Renal cortical epithelial cell (primary cell): ENCODE measurements at regions not wholly inside any gene's neighbourhood (a gene's known extent, or its start where the extent isn't known, plus 50 kb on each side); places are given as distances from the start of the nearest gene placed in this dataset.
"Not testable (repeated sequence)": the region's sequence is repeated elsewhere in the genome, so short reads cannot be mapped to it uniquely, and the experiment has no call there.

Source experiments
- DNase-seq: peaks from one replicate; pipeline ENCODE4 v3.0.0-alpha.2; 2011; ENCODE audit warnings: low read depth

DNA sequence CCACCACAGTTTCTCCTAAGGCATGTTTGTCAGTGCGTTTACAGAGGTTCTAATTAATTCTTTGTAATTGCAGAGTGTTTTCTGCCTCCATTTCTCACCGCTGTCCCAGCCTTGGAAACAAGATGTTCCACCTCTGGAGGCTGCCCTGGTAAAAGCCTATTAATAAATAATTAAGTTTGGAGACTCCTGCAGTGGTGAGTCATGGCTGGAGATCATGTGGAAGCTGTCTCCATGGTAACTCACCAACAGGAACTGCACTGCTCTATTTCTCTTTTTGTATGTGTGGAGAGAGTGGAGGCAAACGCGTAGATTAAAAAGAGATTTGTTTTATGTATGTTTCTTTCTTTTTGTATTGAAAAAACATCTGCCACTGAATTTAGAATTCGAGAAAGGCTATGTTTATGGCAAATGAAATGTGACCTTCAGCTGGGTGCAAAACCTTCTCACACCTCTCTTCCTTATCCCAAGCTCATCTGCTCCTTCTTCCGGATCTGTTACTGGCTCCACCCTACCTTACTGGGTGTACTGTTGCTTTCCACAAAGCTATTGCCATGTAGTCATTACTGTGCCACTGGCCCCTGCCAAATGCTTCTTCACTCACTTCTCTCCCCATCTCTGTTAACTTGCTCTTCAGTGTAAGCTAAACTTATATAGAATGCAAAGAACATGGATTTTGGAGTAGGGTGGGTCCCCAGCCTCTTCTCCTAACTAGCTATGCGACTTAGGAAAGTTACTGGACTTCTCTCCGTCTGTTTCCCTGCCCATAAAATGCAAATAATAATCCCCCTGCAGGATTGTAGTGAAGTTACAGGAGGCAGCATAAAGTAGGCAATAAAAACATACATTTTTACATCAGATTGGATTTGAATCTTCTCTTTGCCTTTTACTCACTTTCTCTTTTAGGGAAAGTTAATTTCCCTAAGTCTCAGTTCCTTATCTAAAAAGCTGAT is 778.5 kb downstream of the NTRK3 start:
- DNase-seq = peak; percentile 96

DNA sequence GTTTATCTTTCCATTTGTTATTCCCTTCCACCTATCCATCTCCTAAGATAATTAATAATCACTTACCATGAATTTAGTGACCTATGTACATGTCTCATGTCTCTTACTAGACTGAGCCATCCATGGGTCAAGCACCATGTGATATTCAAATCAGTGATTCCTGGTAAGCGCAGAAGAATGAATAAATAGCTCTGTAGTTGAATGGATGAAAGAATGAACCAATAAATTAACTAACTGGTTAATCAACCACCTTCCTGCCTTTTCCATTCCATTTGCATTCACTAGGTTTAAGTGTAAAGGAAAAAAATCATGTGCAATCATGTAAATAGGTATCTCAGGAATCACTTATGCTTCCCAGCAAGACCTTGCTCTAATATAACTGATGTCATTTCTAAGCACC is 779.5 kb downstream of the NTRK3 start:
- peak; percentile 78 for DNase-seq

DNA sequence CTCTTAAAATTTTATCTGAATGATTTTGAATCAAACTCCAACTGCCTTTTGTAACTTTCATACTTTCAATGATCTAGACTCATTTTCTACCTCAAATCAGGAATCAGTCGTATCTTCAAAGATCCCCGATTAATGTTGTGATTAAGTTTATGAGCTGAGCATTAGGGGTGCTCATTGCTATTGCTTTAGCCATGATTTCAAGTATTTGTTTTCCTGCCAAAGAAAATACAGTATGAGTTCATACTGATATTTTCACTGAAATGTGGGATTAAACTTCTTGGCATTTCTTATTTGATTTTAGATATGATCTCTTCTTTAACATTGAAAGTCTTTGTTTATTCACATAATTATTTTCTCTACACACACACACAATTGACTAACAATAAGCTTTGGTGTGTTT is 785.6 kb downstream of the NTRK3 start:
- DNase-seq = no peak

DNA sequence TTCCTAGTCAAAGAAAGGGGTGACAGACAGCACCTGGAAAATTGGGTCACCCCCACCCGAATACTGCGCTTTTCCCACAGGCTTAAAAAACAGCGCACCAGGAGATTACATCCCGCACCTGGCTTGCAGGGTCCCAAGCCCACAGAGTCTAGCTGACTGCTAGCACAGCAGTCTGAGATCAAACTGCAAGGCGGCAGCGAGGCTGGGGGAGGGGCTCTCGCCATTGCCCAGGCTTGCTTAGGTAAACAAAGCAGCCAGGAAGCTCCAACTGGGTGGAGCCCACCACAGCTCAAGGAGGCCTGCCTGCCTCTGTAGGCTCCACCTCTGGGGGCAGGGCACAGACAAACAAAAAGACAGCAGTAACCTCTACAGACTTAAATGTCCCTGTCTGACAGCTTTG is 792.6 kb downstream of the NTRK3 start:
- DNase-seq = not testable (repeated sequence)

DNA sequence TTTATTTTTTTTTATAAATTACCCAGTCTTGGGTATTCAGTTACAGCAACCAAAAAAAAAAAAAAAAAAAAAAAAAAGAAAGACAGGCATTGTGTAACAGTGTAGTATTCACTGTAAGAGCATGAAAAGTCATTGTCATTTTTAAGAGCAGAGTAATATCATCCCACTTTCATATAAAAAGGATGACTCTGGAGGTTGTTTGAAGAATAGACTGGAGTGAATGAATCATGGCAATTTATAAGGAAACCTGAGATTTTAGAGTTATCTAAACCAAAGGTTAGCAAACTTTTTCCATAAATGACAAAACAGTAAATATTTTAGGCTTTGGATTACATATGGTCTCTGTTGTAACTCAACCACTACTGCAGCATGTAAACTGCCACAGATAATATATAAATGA is 794.9 kb downstream of the NTRK3 start:
- DNase-seq = no peak

DNA sequence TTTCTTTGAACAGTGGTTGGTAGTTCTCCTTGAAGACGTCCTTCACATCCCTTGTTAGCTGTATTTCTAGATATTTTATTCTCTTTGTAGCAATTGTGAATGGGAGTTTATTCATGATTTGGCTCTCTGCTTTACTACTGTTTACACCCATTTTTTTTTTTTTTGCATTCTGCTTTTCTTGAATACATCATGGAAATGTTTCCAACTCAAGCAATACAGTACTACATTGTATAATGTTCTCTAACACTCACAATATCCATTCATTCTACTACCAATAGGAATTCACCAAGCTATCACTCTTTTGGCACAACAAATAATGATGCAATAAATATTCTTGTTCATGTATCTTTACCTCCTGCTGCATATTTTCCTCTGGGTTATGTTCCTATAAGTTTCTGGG is 801.7 kb downstream of the NTRK3 start:
- DNase-seq = no peak

DNA sequence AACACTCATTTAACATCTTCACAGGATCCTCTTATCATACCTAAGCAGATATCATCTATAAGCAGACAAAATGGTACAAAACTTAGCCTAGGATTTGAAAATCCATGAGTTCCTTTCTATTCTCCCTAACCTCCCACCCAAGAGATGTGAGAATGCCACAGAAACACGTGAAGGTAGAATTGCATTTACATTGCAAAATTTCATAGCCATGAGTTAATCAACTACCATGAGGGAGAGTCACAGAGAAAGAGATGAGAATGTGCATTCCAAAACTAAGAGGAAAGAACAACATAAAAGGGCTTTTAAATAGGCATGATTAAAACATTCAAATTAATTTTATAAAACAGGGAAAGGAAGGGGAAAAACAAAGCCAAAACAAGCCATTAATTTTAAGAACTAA is 806.2 kb downstream of the NTRK3 start:
- DNase-seq = peak; percentile 15

DNA sequence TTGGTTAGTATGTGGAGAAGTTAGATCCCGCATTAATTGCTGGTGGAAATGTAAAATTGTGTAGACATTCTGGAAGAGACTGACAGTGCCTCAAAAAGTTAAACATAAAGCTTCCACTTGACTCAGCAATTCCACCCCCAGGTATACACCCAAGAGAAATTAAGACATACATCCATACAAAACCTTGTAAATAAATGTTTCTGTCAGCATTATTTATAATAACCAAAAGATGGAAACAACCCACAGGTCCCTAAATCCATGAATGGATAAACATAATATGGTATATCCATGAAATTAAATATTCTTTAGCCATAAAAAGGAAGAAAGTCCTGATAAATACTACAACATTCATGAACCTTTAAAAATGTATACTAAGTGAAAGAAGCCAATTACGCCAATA is 817.4 kb downstream of the NTRK3 start:
- DNase-seq = no peak

DNA sequence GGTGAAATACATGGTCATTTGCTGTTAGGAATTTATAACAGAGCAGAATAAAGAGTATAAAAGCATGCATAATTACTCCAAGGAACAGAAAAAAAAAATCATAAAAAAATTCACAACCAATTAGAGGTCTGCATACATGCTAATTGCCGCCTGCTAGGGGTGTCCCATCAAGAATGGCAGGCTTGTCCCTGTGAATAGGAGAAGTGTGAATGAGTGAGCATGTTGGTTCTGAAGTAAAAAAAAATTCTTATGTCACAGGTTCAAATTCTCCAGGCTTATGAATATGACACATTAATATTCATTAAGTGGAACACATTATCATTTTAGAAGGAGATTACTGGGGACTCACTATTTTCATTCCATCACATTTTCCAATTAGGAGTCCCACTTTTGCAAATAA is 822.7 kb downstream of the NTRK3 start:
- no peak for DNase-seq

DNA sequence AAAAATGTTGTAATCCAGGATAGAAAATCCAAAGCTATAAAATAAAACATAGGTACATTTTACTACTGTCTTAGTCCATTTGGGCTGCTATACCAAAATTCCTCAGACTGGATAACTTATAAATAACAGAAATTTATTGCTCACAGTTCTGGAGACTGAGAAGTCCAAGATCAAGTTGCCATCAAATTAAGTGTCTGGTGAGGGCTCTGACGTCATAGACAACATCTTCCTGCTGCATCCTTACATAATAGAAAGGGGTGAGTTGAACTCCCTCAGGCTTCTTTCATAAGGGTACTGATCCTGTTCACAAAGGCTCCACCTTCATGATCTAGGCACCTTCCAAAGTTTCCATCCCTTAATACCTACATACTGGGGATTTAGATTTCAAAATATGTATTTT is 826.8 kb downstream of the NTRK3 start:
- DNase-seq = no peak

DNA sequence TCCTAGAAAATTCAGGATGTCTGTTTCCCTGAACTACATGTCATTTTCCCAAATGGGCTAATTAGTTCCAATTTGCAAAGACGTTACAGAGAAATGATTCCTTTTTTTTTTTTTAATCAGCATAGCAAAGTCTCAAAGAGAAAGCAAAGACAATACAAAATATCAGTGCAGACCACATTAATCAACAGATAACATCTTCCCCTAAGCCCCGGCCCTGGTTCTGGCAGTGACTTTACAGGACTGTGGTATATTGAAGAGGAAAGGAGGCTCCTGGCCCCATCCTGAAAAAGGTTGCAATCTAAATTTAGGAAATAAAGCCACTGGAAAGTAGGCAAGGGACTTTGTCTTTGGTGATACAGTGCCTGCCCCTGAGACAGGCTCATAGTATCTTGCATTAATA is 836.5 kb downstream of the NTRK3 start:
- no peak for DNase-seq

DNA sequence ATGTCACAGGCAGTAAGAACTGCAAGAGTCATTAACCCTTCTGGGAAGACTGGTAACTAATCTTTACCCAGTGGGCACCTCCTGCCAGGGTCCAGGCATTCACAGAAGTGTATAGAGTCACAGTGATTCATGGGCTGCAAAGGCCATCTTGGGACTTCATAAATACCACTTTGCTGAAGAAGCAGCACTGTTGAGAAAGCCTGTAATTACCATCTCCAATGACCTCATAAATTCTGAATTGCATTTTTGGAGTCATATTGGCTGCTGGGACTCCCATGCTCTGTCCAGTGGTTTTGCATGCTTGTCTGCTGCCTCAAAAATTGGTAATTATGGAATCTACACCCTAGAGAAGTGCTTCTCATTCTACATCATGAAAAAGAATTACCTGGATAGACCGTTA is 837.2 kb downstream of the NTRK3 start:
- DNase-seq = no peak

DNA sequence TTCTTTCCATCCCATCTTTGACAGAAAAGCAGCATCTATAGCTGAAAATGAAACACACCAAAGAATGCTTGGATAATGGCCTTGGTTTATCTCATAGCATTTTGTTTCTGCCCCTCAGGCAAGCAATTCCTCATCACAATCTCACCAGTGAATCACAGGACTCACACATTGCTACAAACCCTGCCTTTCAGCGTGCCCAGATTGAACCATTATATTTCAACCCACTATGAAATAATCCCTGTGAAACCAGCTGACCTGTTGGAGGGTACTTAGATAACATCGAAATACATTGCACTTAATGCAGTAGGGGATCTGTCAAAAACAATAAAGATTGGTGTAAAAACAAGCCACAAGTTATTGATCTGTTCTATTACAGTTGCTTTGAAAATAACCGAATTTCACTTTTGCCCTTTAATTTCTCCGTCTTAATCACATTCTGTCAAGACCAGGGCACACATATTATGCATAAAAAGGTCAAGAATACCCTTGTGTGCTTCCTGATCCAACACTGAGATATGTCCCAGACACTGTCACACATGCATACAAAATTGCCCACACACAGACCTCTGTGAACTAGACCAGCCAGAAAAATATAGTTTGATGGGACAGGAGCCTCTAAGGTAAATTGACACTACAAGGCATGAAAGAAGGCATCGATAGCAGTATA is 839.8 kb downstream of the NTRK3 start:
- DNase-seq = no peak

DNA sequence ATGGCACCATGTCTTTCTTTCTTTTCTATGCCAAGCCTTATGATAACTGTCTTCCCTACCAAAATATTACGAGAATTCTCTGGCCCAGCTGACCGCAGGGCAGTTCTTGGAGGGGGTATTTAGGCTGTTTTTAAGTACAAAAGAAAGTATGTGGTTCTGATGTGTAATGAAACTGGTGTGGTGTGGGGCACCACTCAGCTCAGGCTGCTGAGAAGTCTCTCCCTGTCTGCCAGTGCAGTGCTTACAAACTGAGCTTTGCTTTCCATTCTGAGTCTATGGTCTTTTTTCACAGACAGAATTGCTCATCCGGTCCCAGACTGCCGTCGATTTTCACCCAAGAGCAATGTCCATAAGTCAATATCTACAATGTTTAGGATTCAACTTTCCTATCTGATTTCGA is 847.6 kb downstream of the NTRK3 start:
- no peak for DNase-seq

DNA sequence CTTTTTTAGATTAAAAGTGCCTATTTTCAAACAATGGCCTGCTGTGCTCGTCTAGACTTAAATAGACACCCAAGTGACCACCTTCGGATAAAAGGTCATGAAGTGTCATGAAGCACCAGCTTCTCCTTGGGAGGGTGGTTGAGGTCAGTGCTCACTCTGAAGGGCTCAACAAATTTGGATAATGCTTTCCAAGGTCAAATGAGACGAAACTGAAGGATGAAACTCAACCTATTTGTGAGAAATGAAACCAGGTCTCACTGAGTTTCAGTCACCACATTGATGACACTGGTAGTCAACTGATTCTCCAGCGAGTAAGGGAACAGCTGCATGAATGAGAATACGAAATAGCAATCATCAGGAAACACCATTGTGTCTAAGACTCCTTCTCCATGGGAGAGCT is 852.6 kb downstream of the NTRK3 start:
- no peak for DNase-seq

DNA sequence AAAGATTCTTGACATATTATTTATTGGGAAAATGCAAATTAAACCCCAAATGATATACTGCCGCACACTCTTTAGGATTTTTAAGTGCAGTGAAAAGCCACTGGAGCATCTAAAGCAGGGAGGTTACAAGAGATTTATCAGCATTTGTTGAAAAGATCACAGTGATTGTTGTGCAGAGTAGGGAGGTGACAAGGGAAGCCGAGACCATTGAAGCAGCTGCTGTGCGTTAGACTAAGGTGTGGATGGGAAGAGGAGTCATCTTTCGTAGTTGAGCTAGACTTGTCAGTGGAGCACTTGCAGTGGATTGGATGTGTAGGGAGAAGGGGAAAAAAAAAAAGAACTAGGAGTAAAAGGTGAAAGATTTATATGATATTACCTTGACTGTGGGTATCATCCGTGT is 854.6 kb downstream of the NTRK3 start:
- no peak for DNase-seq

DNA sequence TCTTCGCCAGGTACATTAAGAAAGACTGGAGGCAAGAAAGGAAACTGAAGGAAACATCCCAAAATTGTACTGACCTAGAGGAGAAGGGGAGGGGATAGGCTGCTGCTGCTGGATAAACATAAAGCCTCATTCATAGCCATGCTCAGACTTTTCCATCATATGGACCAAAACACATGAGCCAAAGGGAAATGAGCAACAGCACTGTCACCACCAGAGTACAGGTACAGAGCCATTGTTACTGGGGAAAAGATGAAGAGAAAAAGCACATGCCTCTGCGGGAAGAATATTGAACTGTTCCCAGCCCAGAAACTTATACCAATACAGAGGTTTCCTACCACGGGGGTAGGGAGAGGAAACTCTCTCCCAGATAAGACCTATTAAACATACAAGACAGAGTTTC is 861.9 kb downstream of the NTRK3 start:
- DNase-seq = no peak

DNA sequence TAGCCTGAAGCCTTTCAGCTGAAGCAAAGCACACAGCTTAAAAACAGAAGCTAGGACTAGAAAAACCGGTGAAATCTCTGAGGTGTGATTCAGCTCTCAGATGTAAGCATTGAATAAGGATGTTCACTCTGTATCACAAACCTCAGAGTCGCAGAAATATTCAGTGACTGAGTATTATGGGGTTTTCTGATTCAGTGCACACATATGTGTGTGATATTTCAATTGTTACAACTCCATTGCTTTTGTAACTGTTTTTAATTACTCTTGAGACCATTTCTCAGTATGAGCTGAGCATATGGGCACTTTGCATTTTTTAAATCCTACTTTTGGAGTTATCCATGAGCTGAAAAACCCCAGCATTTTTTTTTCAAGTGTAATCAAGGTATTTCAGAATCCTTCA is 868.8 kb downstream of the NTRK3 start:
- no peak for DNase-seq

DNA sequence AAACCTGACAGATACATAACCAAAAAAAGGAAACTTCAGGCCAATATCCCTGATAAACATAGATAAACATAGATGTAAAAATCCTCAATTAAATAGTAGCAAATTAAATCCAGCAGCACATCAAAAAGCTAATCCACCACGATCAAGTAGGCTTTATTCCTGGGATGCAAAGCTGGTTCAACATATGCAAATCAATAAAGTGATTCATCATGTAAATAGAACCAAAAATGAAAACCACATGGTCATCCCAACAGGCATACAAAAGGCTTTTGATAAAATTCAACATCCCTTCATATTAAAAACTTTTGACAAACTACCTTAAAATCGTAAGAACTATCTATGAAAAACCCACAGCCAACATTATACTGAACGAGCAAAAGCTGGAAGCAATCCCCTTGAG is 882.2 kb downstream of the NTRK3 start:
- DNase-seq = no peak

DNA sequence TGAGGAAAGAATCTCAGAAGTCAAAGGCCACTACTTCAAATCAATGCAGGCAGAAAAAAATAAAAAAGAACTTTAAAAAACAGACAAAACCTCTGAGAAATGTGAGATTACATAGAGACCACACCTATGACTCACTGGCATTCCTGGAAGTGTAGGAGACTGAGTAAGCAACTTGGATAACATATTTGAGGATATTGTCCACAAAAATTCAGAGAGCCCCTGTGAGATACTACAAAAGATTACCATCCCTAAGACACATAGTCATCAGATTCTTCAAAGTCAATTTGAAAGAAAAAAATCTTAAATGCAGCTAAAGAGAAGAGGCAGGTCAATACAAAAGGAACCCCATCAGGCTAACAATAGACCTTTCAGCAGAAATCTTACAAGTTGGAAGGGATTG is 887.3 kb downstream of the NTRK3 start:
- peak; percentile 95 for DNase-seq

DNA sequence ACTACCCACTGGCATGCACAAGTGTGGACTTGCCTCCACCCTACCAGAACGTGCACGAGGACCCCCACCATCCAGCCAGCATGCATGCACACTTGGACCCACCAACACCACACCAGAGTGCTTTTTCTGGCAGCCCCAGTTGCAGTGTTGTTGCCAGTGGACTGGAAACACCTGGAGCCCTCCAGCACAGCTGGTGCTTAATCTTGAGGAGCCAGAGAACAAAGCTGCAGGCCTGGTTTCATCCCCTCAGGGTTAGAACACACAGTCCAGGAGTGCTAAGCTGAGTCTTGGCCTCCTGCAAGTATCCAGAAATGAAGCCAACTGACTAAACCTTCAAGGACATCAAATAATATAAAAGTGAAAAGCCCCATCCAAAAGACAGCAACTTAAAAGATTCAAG is 888.0 kb downstream of the NTRK3 start:
- DNase-seq = no peak

DNA sequence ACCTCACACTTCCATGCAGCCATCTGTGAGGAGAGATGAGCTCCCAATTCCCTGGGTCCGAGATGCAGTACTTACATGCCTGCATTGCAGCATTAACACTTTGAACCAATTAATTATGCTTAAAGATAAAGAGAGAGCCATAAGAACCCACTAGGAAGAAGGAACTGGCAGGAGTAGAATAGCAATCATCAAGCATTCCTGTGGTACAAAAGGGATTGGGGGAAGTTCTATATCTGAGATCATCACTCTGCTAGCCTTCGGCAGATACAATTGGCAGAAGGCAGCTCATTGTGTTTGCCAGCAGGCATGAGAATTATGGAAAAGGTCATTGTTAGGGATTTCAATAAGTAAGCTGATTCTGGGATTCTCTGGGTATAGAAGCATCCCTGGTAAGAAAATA is 891.4 kb downstream of the NTRK3 start:
- peak; percentile 82 for DNase-seq

DNA sequence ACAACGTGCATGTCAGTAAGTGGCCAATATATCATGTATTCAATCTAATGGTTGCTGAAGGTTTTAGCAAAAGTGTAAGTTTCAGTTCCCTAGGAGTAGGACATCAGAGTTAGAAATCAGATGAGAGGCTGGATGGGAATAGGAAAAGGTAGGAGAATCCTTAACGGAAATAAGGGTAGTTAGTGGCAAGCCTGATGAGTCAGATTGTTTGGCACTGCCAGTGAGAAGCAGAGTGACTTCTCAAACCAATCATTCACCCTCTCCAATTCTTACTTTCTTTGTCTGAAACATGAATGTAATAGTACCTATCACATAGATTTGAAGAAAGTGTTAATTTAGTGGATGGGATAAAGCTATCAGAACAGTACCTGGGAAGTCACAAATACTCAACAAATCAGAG is 894.0 kb downstream of the NTRK3 start:
- DNase-seq = peak; percentile 39
